COLO668 (cell line): ENCODE measurements at regions not wholly inside any gene's neighbourhood (a gene's known extent, or its start where the extent isn't known, plus 50 kb on each side); places are given as distances from the start of the nearest gene placed in this dataset.

Experiments
- DNase-seq: peaks from one replicate; lab custom pipeline; 2025; ENCODE audit not compliant: unreplicated experiment; lab: John Stamatoyannopoulos, UW

DNA sequence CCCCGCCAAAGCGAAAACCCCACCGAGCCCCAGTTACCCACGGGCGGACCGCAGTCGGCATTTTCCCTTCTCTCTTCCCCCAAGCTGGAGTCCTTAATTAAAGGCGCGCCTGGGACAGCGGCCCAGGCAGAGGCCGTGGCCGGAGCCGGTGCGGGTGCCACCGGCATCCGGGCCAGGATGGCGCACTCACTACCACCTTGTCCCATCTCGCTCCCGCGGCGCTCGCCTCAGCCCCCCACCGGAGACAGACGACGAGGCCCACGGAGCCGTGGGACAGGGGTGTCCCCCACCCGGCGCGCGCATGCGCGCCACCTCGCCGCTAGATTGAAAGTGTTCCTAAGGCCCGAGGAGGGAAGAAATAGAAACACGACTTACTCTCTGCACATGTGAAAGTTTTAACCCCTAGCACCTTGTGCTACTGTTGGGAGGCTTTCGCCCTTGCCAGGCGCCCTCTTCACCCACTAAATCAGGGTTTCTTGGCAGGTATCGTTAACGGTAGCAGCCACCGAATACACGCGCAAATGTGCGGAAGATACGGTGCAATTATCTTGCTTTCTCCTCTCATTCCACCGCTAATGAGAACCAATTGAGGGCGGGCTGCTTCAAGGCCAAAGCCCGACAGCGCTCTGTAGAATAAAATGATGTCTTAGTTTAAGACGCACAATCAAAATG lies 64.3 kb upstream of the CCDC160 start:
- DNase-seq, result peak; percentile 4

DNA sequence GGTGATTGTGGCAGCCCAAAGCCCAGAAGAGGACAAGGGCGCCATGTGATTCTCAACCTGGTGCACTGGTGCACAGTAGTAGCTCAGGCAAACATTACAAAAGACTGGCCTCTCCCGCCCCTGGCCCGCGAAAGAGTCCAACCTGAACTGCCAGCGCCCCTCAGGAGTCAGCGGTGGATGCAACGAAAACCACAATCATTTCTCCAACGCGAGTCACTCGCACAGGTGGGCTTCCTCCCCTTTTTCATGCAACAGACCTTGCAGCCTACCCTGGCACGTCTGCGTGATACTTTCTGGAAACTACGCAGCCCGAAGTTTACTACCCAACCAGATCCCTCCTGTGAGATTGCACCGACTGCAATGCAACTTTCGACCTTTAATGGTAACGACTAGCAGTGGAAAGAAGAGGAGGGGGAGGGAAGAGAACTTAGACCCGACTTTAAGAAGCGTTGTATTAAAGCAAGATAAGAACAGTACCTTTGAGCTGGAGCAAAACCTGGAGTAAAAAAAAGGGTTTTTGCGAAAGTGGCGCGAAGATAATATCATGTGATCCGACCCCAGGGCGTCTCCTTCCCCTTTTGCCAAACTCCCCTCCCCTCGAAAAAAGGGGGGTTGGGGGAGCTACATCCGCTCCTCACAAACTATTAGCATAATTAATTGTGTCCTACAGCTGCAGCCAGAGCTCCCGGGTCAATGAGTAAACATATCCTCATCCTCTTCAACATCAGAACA lies 63.3 kb upstream of the CCDC160 start:
- DNase-seq, result no peak

DNA sequence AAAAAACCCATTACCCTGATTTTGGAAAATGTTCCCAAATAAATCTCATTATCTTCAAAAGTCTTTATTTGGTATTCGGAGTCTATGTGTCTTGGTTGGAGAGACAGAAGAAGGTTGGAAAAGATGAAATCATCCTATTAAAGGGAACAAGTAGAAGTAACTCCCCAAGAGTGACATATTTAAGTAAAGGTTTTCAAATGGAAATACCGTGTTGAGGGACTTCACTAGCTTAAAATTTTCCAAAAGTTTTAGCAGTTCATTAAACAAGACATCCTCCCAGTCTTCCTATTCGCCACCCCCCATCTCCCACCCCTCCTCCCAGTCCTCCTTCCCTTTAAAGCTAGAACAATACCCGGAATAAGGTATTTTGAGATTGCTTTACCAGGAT lies 62.7 kb upstream of the CCDC160 start:
- no peak for DNase-seq

DNA sequence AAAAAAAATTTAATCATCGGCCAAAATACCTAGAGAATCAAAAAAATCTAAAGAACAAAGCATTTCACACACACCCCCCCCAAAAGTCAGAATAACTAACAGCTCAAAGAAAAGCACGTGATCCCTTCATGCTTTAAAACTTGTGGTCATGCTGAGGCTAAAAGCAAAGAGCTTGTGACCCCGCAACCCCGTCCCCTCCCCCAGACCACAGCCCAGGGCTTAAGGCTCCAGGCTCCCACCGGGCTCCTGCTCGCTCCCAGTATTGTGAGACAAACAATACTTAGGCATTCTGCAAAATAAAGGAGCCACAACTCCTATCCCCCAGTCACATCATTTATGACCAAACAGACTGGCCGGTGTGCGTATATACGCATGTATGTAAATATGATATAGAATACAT lies 62.1 kb upstream of the CCDC160 start:
- no peak for DNase-seq

DNA sequence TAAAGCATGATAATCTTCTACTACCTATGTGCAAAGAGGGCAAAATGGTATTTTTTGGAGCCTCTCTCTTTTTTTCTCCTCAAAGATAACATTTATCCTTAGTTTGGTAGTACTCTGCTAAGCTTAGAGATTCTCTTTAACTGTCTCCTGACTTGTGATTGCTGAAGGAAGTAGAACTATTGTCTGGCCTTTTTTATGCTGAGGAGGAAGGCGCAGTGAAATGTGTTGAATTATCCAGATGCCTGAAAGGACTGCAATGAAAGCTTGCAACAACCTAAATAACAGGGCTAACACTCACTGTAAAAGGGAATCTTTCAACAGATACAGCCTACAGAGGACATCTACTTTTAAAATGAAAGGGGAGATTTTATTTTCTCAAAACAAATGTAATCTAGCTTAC lies 59.5 kb upstream of the CCDC160 start:
- no peak for DNase-seq

DNA sequence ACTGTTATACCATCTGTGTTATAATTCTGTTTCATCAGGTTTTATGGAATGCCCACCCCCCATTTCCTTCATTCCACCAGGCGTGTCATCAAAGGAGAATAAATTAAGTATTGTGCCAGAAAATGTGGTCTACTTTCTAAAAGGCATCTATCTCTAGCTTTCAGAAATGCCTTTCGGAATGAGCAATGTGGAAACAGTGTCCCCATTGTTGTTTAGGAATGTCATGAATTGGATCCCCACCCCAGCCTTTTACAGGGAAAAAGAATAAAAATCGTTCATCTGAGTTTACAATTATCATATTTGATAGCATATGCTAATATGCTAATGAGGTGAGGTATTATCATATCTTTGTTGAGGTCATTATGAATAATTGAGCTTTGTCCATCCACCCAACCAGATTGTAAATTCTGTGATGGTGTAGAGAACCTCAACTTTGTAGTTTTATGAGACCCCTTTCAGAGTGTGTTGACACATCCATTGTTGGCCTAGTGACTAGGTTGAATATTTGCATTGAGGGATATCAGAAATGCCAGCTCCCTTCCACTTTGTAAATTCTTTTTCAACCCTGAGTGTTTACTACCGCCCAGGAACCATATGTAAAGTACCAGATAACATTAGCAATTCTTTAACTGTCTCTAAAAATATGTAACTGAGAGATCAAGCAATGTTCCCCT lies 56.2 kb upstream of the CCDC160 start:
- no peak for DNase-seq

DNA sequence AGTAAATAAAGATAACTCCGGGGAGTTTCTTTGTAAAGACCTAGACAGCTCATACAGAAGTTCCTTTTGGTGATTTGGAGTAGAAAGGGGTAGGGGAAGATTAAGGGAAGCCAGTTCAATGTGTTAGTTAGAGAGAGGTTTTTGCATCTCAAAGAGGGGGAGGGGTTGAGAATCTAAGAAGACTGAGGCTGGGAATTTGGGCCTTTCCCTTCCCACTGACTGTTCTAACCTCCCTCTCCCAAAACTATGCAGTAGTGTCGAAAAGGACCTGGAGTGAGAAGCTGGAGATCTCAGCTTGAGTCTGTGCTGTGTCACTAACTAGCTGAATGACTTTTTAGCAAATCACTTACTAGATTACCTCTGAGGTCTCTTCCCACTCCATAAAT lies 55.7 kb upstream of the CCDC160 start:
- DNase-seq, result no peak

DNA sequence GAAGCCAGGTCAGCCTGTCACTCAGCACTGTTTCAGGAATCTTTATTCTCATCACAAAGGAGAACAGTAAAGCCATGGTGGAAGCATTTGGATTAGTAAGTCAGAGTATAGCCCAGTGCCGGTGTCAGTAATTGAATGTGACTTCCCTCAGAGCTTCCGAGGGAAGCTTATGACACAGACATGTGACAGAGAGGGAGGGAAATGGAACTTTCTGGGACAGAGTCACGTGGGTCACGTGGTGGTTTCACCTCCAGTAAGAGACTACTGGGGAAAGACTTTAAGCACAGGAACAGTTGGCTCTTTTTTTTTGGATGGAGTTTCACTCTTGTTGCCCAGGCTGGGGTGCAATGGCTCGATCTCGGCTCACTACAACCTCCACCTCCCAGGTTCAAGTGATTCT lies 53.3 kb upstream of the CCDC160 start:
- no peak for DNase-seq

DNA sequence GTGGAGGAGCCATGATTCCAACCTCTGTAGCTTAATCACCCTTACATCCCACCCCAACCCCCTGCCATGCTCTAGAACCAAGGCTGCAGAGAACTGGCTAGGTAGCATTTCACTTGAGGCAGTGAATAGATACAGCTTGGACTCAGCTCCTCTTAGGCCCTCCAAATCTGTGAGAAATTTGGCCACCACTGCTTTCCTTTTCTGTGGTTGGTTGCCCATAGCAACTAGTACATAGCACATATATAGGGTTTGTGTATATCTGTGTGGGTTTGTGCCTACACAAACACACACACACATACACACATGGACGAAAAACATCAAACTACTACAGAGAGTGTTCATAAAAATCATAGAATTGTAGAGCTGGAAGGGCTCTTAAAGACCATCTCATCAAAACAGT lies 52.0 kb upstream of the CCDC160 start:
- DNase-seq, result no peak

DNA sequence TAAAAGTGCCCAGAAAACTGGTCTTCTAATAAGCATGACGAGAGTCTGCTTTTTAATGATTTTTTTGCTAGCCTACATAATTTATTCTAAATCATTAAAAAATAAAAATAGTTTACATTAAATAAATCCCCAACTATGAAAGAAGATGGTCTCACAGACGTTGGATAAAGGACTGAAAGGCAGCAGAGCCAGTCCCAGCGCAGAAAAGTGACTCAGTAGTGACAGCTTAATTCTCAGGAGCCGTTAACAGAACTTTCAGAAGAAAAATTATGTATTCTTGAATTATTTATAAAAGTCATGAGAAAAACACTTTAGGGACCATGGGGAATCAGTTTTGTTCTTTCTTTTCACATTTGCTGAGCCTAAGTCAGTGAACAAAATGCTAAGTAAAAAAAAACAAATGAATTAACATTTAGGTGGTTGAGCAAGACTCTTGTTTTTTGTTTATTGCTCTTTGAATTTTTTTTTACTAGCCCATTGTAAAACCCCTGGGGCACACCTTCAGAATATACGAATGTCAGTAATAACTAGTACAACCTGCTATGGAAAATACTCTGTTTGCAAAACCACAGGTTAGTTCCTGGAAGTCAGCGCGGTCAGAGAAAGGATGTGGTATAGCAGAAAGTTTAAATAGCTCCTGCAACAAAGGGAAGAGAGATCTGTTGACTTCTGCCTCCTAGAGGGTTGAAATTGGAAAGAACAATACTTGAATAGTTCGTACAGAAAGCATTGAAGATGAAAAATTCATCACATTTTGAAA lies 50.4 kb upstream of the CCDC160 start:
- DNase-seq, result no peak
